Mesendoderm (in vitro differentiated cells): ENCODE measurements at regions not wholly inside any gene's neighbourhood (a gene's known extent, or its start where the extent isn't known, plus 50 kb on each side); places are given as distances from the start of the nearest gene placed in this dataset.

Source experiments
- DNase-seq: peaks from one replicate; pipeline ENCODE4 v3.0.0; 2013
- H2AK5ac ChIP-seq: 2 replicates; pipeline ENCODE4 v1.6.1; 2013; ENCODE audit warnings: low read length, inconsistent platforms
- H2BK120ac ChIP-seq: 2 replicates; pipeline ENCODE4 v1.6.1; 2013; ENCODE audit warnings: low read depth, mild to moderate bottlenecking, low read length, moderate library complexity, mixed read lengths
- H2BK15ac ChIP-seq: replicated peaks from 2 replicates; pipeline ENCODE4 v1.6.1; 2013; ENCODE audit warnings: low read depth, mild to moderate bottlenecking, moderate library complexity
- H2BK5ac ChIP-seq: 2 replicates; pipeline ENCODE4 v1.6.1; 2013; ENCODE audit warnings: low read length, inconsistent platforms
- H3K18ac ChIP-seq: 2 replicates; pipeline ENCODE4 v1.6.1; 2013; ENCODE audit warnings: mild to moderate bottlenecking, low read length, mixed read lengths
- H3K23ac ChIP-seq: one replicate; pipeline ENCODE4 v1.6.1; 2013; ENCODE audit warnings: low read length
- H3K27ac ChIP-seq: 2 replicates; pipeline ENCODE4 v1.5.1; 2013; ENCODE audit warnings: low read depth, mild to moderate bottlenecking, inconsistent platforms, low read length, moderate library complexity
- H3K27me3 ChIP-seq: 2 replicates; pipeline ENCODE4 v1.6.1; 2013; ENCODE audit warnings: low read length, control low read depth, mild to moderate bottlenecking, inconsistent platforms; ENCODE audit not compliant: insufficient read depth, poor library complexity
- H3K36me3 ChIP-seq: 2 replicates; pipeline ENCODE4 v1.6.1; 2013; ENCODE audit warnings: low read length, inconsistent platforms; ENCODE audit not compliant: control insufficient read depth, insufficient read depth
- H3K4ac ChIP-seq: one replicate; pipeline ENCODE4 v1.6.1; 2013; ENCODE audit warnings: low read depth, mild to moderate bottlenecking, low read length, moderate library complexity
- H3K4me1 ChIP-seq: 2 replicates; pipeline ENCODE4 v1.6.1; 2013; ENCODE audit warnings: low read depth, low read length, inconsistent platforms; ENCODE audit not compliant: control insufficient read depth
- H3K4me2 ChIP-seq: 2 replicates; pipeline ENCODE4 v1.6.1; 2013; ENCODE audit warnings: low read length
- H3K4me3 ChIP-seq: 2 replicates; pipeline ENCODE4 v1.5.1; 2013; ENCODE audit warnings: mild to moderate bottlenecking, low read length
- H3K56ac ChIP-seq: one replicate; pipeline ENCODE4 v1.6.1; 2013; ENCODE audit warnings: low read length
- H3K79me1 ChIP-seq: 2 replicates; pipeline ENCODE4 v1.6.1; 2013; ENCODE audit warnings: low read length, inconsistent platforms
- H3K79me2 ChIP-seq: 2 replicates; pipeline ENCODE4 v1.6.1; 2013; ENCODE audit warnings: mild to moderate bottlenecking, low read length; ENCODE audit not compliant: control insufficient read depth, insufficient read depth
- H3K9ac ChIP-seq: 2 replicates; pipeline ENCODE4 v1.6.1; 2013; ENCODE audit warnings: low read length, inconsistent platforms
- H4K5ac ChIP-seq: one replicate; pipeline ENCODE4 v1.6.1; 2013; ENCODE audit warnings: low read length
- H4K8ac ChIP-seq: one replicate; pipeline ENCODE4 v1.6.1; 2013; ENCODE audit warnings: low read depth, mild to moderate bottlenecking, control low read depth, low read length, moderate library complexity
- WGBS: extraction: QIAGEN DNeasy Blood & Tissue Kit; methylation state at CpG from one replicate; pipeline ENCODE4 v1.1.7; 2013; ENCODE audit warnings: low lambda C conversion rate, missing lambda C conversion rate; ENCODE audit not compliant: insufficient coverage; ENCODE audit errors: extremely low coverage; 5-methylcytosine and 5-hydroxymethylcytosine counted together

DNA sequence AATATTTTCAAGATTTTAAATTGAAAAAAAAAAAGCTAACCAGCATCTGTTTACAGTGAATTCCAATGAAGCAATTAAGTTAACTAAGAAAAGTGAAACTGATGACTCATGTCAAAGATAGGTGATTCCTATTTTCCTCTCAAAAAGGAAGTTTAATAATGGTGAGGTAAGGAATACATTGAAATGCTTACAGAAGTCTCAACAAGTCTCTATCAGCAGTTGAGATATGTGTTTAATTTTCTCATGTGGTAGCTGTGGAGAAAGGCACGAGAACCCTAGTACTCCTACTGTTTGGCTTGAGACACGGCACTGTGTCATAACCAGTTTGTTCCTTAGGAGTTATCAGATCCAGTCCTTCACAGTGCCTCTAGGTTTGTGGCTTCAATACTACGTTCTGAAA is 114.5 kb downstream of the SLC25A46 start:
- Histone ChIP-seq H2BK15ac (no peak overlapping the region), H2AK5ac (no peak overlapping the region), H3K4me2 (no peak overlapping the region), H3K79me2 (no peaks in the 10 kb centered on the region), H3K27ac (no peak overlapping the region), H4K5ac (no peak overlapping the region), H2BK120ac (no peak overlapping the region), H4K8ac (no peak overlapping the region), H3K27me3 (no peaks in the 10 kb centered on the region), H3K9ac (no peak overlapping the region), H3K4me1 (no peaks in the 10 kb centered on the region), H3K56ac (no peak overlapping the region), H3K23ac (no peak overlapping the region), H3K79me1 (no peaks in the 10 kb centered on the region), H3K4me3 (no peak overlapping the region), H3K36me3 (no peaks in the 10 kb centered on the region), H3K18ac (no peak overlapping the region), H3K4ac (no peak overlapping the region), H2BK5ac (no peak overlapping the region)
- DNase-seq: peak; percentile 14
- no CpG with 5 or more reads among the region's 3 CpGs for WGBS

DNA sequence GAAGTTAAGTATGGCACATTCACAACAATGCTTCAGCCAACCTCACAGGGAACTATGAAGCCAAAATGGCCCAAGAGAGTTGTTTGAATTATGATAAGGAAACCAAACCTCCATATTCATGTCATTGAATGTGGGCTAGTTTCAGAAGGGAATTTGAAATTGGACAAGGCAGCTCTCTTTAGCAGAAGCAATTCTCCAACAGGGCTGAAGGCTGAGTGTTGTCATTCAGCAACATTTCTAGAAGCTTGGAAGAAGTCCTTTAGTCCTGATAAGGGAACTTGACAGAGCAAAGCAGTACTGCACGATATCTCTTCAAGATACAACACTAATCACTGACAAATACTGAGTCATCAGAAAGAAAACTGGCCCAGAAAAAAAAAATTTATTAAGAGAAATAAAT is 115.4 kb downstream of the SLC25A46 start:
- H2BK120ac ChIP-seq: no peak overlapping the region
- no peaks in the 10 kb centered on the region for H3K79me2 ChIP-seq
- H2AK5ac ChIP-seq: no peak overlapping the region
- no peak overlapping the region for H3K56ac ChIP-seq
- no peak overlapping the region for H3K4ac ChIP-seq
- no peak overlapping the region for H3K9ac ChIP-seq
- DNase-seq: no peak
- H3K36me3 ChIP-seq: no peaks in the 10 kb centered on the region
- no peak overlapping the region for H3K27ac ChIP-seq
- H2BK5ac ChIP-seq: no peak overlapping the region
- no CpG with 5 or more reads among the region's 1 CpG for WGBS
- H3K4me3 ChIP-seq: no peak overlapping the region
- H4K8ac ChIP-seq: no peak overlapping the region
- no peak overlapping the region for H3K18ac ChIP-seq
- no peak overlapping the region for H4K5ac ChIP-seq
- no peaks in the 10 kb centered on the region for H3K4me1 ChIP-seq
- H2BK15ac ChIP-seq: no peak overlapping the region
- H3K4me2 ChIP-seq: no peak overlapping the region
- no peaks in the 10 kb centered on the region for H3K27me3 ChIP-seq
- no peak overlapping the region for H3K23ac ChIP-seq
- no peaks in the 10 kb centered on the region for H3K79me1 ChIP-seq

DNA sequence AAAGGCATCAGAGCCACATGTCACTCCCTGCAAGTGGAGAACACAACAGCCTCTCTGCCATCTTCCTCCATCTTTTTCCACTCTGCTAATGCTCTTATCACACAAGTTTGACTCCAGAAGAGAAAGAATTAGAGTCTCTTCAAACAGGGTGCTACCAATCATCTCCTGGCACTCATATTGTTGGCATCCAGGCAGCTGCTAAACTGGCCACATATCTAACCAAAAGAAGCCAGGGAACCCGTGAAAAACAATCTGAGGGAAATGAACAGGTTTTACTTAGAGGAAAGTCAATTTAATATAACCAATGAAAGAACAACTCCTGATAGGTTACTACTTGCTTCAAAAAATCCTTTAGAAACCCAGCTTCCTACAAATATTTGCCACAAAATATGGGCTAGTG is 117.2 kb downstream of the SLC25A46 start:
- H3K18ac ChIP-seq: no peak overlapping the region
- no peak overlapping the region for H4K8ac ChIP-seq
- no peak overlapping the region for H3K4me2 ChIP-seq
- H3K79me2 ChIP-seq: no peaks in the 10 kb centered on the region
- H2BK120ac ChIP-seq: no peak overlapping the region
- no peak overlapping the region for H3K23ac ChIP-seq
- no peak for DNase-seq
- H3K4ac ChIP-seq: no peak overlapping the region
- no peaks in the 10 kb centered on the region for H3K36me3 ChIP-seq
- H2BK5ac ChIP-seq: no peak overlapping the region
- H3K79me1 ChIP-seq: no peaks in the 10 kb centered on the region
- no CpG with 5 or more reads among the region's 1 CpG for WGBS
- no peak overlapping the region for H3K27ac ChIP-seq
- H2BK15ac ChIP-seq: no peak overlapping the region
- no peak overlapping the region for H3K56ac ChIP-seq
- no peaks in the 10 kb centered on the region for H3K4me1 ChIP-seq
- no peak overlapping the region for H4K5ac ChIP-seq
- no peak overlapping the region for H3K9ac ChIP-seq
- H3K27me3 ChIP-seq: no peaks in the 10 kb centered on the region
- H2AK5ac ChIP-seq: no peak overlapping the region
- no peak overlapping the region for H3K4me3 ChIP-seq

DNA sequence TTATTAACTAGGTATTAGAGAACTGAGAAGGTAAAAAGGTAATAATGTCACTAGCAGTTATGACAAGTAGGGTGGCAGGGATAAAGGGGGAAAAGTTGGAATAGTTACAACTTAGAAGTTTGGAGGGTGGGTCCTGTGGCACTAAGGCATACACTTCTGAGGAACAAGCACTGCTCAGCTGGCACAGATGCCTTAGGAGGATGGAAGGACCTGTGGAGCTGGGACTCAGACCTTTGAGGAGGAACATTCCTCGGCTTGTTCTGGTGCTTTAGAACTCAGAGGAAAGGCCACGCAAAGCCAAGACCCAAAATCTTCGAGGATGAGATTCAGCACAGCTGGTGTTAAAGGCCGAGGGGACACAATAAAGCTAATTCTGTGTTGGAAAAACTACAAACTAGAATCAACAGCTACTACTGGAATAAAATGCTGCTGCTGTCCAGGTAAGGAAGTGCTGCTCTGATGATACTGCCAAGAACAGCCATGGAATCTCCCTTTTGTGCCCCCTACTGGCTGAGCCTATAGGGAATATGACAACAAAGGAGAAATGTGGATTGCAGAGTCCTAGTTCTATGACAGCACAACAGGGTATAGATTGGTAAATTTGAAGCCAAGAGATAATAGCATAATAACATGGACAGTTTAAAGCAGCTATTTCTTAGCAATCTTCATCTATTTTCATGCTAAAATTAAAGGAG is 126.7 kb downstream of the SLC25A46 start:
- Histone ChIP-seq H3K9ac (no peak overlapping the region), H3K79me1 (no peaks in the 10 kb centered on the region), H4K5ac (no peak overlapping the region), H3K36me3 (no peaks in the 10 kb centered on the region), H2AK5ac (no peak overlapping the region), H3K4me3 (no peak overlapping the region), H3K4me2 (no peak overlapping the region), H2BK120ac (no peak overlapping the region), H3K79me2 (no peaks in the 10 kb centered on the region), H3K23ac (no peak overlapping the region), H3K4ac (no peak overlapping the region), H3K27me3 (no peaks in the 10 kb centered on the region), H4K8ac (no peak overlapping the region), H2BK15ac (no peak overlapping the region), H3K4me1 (no peaks in the 10 kb centered on the region), H3K18ac (no peak overlapping the region), H2BK5ac (no peak overlapping the region), H3K56ac (no peak overlapping the region), H3K27ac (no peak overlapping the region)
- DNase-seq: peak; percentile 84
- WGBS: no CpG with 5 or more reads among the region's 4 CpGs

DNA sequence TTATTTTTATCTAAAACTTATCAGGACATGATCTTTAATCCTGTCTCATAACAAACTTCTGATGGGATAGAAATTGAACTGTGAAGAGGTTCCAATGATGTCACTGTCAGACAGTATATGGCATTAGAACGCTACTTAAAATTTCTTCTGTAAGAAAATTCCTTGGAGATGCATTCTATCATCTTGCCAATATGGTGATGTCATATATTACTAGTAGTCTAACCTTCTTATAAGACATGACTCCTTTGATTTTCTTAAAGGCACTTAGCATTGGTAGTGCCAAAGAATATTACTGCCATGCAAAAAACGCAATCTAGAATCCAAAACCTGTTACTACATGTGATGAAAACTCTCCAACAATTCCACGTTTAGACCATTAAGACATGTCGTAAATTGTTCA is 131.1 kb downstream of the SLC25A46 start:
- no CpG with 5 or more reads among the region's 4 CpGs for whole genome bisulfite sequencing
- H3K4ac ChIP-seq: no peak overlapping the region
- no peaks in the 10 kb centered on the region for H3K27me3 ChIP-seq
- no peak overlapping the region for H3K9ac ChIP-seq
- no peak overlapping the region for H3K4me2 ChIP-seq
- H4K8ac ChIP-seq: no peak overlapping the region
- no peak overlapping the region for H4K5ac ChIP-seq
- no peak overlapping the region for H3K4me3 ChIP-seq
- H3K79me2 ChIP-seq: no peaks in the 10 kb centered on the region
- H3K4me1 ChIP-seq: no peaks in the 10 kb centered on the region
- no peak overlapping the region for H2BK15ac ChIP-seq
- H3K23ac ChIP-seq: no peak overlapping the region
- no peak overlapping the region for H2BK5ac ChIP-seq
- no peak overlapping the region for H3K56ac ChIP-seq
- no peak overlapping the region for H2AK5ac ChIP-seq
- DNase-seq: no peak
- H2BK120ac ChIP-seq: no peak overlapping the region
- no peak overlapping the region for H3K27ac ChIP-seq
- H3K79me1 ChIP-seq: no peaks in the 10 kb centered on the region
- no peaks in the 10 kb centered on the region for H3K36me3 ChIP-seq
- no peak overlapping the region for H3K18ac ChIP-seq

DNA sequence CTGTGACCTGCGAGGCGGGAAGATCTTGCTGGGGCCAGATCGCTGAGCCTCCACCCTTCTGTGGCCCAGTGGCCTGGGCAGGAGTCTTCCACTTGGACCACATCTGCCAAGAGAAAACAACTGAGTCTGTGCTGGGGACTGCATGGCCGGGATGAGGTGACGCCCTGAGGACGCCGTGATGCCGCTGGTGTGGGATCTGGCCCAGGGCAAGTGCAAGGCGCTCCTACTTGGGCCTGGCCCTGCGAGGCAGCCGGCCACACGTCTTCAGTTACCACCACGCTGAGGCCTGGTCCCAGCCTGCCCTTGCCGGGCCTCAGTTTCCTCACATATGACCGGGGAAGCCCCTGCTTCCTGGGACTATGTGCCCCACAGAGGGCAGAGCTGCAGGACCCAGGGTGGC is 133.4 kb downstream of the SLC25A46 start:
- H4K8ac ChIP-seq: no peak overlapping the region
- H3K18ac ChIP-seq: no peak overlapping the region
- H3K36me3 ChIP-seq: no peaks in the 10 kb centered on the region
- H2BK120ac ChIP-seq: no peak overlapping the region
- H4K5ac ChIP-seq: no peak overlapping the region
- H3K56ac ChIP-seq: no peak overlapping the region
- H3K4ac ChIP-seq: no peak overlapping the region
- H3K27me3 ChIP-seq: no peaks in the 10 kb centered on the region
- H3K9ac ChIP-seq: no peak overlapping the region
- H3K4me2 ChIP-seq: no peak overlapping the region
- WGBS: no CpG with 5 or more reads among the region's 15 CpGs
- no peaks in the 10 kb centered on the region for H3K79me1 ChIP-seq
- no peak overlapping the region for H3K27ac ChIP-seq
- H3K23ac ChIP-seq: no peak overlapping the region
- no peak overlapping the region for H2AK5ac ChIP-seq
- no peak overlapping the region for H2BK15ac ChIP-seq
- no peaks in the 10 kb centered on the region for H3K79me2 ChIP-seq
- no peak overlapping the region for H2BK5ac ChIP-seq
- no peaks in the 10 kb centered on the region for H3K4me1 ChIP-seq
- H3K4me3 ChIP-seq: no peak overlapping the region
- DNase-seq: no peak
